GM20000 (cell line): ENCODE measurements at regions not wholly inside any gene's neighbourhood (a gene's known extent, or its start where the extent isn't known, plus 50 kb on each side); places are given as distances from the start of the nearest gene placed in this dataset.

Experiments used
- DNase-seq: peaks from one replicate; pipeline ENCODE4 v3.0.0; 2012; ENCODE audit warnings: low spot score
- TF ChIP-seq, protein P1 (sequence below): IDR thresholded peaks from 2 replicates; pipeline ENCODE4 v1.5.1; 2012; ENCODE audit warnings: mild to moderate bottlenecking, control low read depth; ENCODE audit errors: extremely low read depth, missing control alignments

GRCh38 chr9:26043431-26043830 lies 365.2 kb upstream of the TUSC1 start:
- no peak for DNase-seq
- TF ChIP-seq, protein P1, sequence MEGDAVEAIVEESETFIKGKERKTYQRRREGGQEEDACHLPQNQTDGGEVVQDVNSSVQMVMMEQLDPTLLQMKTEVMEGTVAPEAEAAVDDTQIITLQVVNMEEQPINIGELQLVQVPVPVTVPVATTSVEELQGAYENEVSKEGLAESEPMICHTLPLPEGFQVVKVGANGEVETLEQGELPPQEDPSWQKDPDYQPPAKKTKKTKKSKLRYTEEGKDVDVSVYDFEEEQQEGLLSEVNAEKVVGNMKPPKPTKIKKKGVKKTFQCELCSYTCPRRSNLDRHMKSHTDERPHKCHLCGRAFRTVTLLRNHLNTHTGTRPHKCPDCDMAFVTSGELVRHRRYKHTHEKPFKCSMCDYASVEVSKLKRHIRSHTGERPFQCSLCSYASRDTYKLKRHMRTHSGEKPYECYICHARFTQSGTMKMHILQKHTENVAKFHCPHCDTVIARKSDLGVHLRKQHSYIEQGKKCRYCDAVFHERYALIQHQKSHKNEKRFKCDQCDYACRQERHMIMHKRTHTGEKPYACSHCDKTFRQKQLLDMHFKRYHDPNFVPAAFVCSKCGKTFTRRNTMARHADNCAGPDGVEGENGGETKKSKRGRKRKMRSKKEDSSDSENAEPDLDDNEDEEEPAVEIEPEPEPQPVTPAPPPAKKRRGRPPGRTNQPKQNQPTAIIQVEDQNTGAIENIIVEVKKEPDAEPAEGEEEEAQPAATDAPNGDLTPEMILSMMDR: no peak

- TF ChIP-seq, protein P1: no peak
- no peak for DNase-seq
These were observed 356.5 kb upstream of the TUSC1 start for GRCh38 chr9:26034786-26035185.

- TF ChIP-seq, protein P1: no peak
- DNase-seq: no peak
These were observed 355.1 kb upstream of the TUSC1 start for GRCh38 chr9:26033336-26033735.

- TF ChIP-seq, protein P1: no peak
- DNase-seq: no peak
These were observed 348.3 kb upstream of the TUSC1 start for GRCh38 chr9:26026423-26027100.

GRCh38 chr9:26013199-26013598 lies 335.0 kb upstream of the TUSC1 start:
- TF ChIP-seq, protein P1: no peak
- no peak for DNase-seq

DNA sequence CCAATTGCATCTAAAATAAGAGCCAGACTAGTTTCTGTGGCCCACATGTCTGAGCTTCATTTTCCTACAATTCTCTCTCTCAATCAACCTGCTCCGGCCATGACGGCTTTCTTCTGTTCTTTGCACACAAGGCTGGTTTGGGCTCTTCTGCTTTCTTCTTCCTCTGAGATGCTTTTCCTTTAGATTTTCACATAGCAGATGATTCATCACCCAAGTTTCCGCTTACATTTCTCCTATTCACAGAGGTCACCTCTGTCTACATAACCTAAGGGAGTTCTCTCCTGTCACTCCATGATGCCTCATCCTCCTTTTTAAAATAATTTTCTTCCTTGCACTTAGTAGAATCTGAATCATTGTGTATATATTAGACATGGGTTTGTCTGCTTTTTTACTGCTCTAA lies 334.6 kb upstream of the TUSC1 start:
- TF ChIP-seq, protein P1: no peak
- no peak for DNase-seq

GRCh38 chr9:25994605-25995004 lies 316.4 kb upstream of the TUSC1 start:
- TF ChIP-seq, protein P1: no peak
- DNase-seq: no peak
